GM18511 (cell line): ENCODE measurements at regions not wholly inside any gene's neighbourhood (a gene's known extent, or its start where the extent isn't known, plus 50 kb on each side); places are given as distances from the start of the nearest gene placed in this dataset.
"Not testable (repeated sequence)": the region's sequence is repeated elsewhere in the genome, so short reads cannot be mapped to it uniquely, and the experiment has no call there.

ENCODE experiments used
- ATAC-seq: cut with Tn5 transposase; IDR thresholded peaks from one replicate; pipeline ENCODE4 v1.9.1; 2021; ENCODE audit warnings: mild to moderate bottlenecking, moderate library complexity; ENCODE audit not compliant: unreplicated experiment

DNA sequence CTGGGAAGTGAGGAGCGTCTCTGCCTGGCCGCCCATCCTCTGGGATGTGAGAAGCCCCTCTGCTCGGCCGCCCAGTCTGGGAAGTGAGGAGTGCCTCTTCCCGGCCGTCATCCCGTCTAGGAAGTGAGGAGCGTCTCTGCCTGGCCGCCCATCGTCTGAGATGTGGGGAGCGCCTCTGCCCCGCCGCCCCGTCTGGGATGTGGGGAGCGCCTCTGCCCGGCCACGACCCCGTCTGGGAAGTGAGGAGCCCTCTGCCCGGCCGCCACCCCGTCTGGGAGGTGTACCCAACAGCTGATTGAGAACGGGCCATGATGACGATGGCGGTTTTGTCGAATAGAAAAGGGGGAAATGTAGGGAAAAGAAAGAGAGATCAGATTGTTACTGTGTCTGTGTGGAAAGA is 173.9 kb upstream of the PRSS1 start:
- not testable (repeated sequence) for ATAC-seq

DNA sequence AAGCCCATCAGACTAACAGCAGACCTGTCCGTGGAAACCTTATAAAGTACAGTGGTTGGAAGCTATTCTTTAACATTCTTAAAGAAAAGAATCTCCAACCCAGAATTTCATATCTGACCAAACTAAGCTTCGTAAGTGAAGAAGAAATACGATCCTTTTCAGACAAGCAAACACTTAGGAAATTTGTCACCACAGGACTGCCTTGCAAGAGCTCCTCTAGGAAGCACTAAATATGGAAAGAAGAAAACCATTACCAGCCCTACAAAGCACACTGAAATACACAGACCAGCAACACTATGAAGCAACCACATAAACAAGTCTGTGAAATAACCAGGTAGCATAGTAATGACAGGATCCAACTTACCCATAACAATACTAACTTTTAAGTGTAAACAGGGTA is 177.7 kb upstream of the PRSS1 start:
- no peak for ATAC-seq

DNA sequence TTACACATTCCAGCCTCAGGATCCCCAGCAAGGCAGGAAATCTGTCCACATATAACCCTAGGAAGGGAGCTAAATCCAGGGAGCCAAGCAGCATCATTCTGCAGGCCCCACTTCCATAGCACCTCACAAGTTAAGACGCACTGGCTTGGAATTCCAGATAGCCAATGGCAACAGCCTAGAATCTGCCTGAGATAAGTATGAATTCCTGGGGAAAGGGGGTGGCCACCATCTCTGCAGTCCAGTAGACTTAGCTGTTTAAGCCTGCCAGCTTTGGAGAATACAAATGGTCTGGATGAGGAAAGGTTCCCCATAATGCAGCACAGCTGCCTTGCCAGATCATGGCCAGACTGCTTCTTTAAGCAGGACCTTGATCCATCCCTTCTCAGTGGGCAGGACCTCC is 179.4 kb upstream of the PRSS1 start:
- ATAC-seq: no peak

DNA sequence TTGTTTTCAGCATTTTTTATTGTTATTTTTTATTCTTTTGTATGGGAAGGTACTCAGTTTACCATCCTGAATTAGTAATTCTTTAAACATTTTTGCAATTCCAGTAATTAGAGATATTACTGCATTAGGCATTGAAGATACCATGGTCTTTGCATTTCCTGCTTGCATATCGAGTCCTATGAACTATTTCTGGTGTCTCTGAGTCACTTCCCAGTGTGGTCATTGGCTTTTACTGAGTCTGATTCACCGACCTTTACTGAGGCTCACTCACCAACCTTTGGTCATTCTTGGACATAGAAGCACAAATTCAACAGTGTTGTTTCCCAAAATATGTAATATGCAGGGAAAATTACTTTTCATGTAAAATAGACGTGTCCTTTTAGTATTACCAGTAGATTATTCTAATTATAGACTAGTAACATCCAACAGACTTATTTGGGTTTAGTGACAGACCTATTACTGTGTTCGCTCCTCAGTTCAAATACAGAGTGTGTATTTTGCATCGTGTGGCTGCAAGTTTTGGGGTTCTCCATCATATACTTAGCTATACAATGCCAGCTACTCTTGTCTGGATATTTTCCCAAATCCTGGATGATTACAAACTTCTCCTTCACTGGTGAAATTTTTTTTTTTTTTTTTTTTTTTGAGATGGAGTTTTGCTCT is 180.7 kb upstream of the PRSS1 start:
- ATAC-seq: no peak

DNA sequence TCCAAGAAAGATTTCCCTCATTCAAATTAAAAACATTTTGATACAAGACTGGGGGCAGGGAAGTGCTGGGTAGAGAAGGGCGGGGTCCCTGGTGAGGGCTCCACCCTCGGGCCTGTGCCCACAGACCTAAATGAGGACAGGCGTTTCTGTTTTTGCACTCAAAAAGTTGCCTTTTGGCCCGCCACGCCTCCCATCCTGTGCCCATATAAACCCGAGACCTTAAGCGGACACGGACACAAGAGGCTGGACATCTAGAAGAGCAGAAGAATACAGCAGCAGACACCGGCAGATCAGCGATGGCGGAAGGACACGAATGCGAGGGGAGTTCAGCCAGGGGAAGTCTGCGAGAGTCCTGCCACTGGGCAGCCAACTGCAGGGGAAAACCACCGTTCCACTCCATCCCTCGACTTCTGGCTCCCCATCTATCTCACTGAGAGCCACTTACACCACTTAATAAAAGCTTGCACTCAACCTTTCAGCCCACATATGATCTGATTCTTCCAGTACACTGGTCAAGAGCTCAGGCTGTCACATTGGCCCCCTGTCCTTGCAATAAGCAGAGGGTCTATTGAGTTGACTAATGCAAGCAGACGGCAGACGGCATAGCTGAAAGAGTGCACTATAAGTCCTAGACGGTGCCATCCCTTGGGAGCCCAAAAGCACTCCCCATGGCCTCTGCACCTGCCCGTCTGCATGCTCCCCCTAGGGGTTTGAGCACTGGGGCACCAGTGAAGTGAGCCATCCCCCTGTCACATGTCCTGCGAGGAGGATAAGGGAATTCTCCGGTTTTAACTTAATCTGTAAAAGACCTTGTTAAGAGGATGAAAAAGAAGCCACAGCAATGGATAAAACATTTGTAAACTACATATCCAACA is 181.8 kb upstream of the PRSS1 start:
- no peak for ATAC-seq

DNA sequence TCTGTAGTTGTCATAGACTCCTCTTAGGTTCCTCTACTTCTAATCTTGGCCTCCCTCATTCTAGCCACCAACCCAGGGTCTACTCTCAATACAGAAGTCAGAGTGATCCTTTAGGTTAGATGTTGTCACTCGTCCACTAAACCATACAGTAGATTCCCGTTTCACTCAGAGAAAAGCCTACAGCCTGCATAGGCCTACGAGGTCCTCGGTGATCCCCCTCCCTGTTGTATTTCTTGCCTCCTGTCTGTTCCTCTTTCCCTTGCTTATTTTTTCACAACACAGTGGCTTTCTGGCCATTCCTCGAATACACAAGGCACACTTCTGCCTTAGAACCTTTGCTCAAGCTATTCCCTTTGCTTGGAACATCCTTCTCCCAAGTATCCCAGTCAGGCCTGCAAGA is 183.0 kb upstream of the PRSS1 start:
- ATAC-seq: no peak

DNA sequence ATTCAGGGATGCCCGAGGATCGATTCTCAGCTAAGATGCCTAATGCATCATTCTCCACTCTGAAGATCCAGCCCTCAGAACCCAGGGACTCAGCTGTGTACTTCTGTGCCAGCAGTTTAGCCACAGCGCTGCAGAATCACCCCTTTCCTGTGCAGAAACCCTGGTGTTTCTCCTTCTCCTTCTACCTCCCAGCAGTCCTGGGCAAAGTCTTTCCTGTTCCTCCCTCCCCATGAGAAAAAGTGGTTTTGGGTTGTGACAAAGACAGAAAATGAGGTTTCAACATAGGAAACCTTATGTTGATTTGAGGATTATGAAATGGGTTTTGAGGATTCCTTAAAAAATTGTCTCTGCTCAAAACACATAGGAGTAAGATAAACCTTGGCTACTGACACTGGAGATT is 185.1 kb upstream of the PRSS1 start:
- ATAC-seq: not testable (repeated sequence)

DNA sequence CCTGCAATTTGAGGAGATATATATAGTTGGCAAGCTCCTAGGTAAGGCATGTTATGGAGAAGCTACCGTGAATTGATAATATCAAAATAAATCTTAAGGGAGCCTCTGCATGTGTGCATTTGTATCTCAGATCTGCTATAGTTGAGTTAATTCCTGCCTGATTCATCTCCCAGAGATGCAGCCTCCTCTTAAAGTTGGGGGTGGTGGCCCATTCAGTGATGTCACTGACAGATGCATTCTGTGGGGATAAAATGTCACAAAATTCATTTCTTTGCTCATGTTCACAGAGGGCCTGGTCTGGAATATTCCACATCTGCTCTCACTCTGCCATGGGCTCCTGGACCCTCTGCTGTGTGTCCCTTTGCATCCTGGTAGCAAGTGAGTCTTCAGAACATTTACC is 185.8 kb upstream of the PRSS1 start:
- ATAC-seq: no peak

DNA sequence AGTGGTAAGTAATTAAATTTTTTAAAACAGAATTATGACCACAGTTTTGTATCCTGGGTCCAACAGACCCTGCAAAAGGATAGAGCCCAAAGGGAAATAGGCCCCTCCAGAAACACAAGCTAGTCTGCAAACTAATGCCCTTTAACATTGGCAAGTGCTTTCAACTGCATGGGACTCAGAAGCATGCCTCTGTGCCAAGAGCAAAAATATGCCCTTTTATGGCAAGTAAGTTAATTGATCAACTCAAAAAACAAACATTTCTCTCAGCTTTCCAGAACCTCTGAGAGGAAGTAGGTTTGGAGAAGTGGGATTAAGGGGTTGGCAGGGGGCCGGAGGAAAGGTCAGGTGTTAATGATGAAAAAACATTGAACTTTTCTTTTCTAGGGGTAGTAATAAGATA is 186.6 kb upstream of the PRSS1 start:
- ATAC-seq: no peak

DNA sequence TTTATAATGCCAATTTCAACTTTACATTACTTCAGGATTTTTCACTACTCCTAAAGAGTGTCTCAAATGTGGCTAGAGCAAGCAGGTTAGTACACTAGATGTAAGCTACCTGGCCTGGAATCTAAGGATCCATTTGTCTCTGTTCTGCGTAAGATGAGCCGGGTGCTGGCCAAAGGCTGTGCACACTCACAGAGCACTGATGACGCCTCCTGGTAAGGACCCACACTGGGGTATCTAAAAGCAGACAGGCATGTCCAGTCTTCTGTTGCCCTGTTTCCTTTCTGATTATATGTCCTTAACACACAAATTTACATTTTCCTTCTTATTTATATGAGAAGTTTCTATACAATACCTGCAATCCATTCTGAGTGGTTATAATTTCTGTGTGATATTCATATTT is 187.9 kb upstream of the PRSS1 start:
- not testable (repeated sequence) for ATAC-seq

DNA sequence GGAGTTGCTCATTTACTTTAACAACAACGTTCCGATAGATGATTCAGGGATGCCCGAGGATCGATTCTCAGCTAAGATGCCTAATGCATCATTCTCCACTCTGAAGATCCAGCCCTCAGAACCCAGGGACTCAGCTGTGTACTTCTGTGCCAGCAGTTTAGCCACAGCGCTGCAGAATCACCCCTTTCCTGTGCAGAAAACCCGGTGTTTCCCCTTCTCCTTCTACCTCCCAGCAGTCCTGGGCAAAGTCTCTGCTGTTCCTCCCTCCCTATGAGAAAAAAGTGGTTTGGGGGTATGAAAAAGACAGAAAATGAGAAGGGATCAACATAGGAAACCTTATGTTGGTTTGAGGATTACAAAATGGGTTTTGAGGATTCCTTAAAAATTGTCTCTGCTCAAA is 188.5 kb upstream of the PRSS1 start:
- ATAC-seq: not testable (repeated sequence)

DNA sequence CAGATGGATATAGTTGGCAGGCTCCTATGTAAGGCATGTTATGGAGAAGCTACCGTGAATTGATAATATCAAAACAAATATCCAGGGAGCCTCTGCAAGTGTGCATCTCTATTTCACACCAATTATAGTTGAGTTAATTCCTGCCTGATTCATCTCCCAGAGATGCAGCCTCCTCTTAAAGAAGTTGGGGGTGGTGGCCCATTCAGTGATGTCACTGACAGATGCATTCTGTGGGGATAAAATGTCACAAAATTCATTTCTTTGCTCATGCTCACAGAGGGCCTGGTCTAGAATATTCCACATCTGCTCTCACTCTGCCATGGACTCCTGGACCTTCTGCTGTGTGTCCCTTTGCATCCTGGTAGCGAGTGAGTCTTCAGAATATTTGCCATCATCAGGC is 189.1 kb upstream of the PRSS1 start:
- no peak for ATAC-seq

DNA sequence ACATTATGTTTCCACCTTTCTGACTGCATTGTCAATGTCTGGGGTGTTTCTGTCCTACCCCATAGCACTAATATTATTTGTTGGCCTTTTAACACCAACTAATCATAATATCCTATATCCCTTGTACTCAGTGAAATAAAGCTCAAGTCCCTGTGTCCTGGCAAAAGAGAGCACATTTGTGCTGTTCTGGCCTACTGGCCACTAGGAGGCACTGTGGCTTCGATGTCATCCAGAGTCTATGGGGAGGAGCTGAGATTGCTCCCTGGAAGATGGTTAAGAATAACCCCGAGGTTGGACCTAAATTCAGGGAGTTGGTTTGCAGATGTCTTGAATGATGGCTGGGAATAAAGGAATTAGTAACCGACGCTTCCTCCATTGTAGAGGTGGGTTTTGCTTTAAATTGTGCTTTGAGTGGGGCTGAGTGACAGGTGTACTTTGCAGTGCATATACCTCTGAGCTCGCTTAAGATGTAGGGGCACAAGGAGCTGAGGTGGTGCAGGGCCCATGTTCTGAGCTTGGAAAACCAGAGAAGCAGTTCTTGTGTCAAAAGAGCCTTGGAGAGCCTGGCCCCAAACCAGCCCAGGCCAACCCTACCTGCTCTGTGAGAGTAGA is 191.2 kb upstream of the PRSS1 start:
- ATAC-seq: peak; percentile 92

DNA sequence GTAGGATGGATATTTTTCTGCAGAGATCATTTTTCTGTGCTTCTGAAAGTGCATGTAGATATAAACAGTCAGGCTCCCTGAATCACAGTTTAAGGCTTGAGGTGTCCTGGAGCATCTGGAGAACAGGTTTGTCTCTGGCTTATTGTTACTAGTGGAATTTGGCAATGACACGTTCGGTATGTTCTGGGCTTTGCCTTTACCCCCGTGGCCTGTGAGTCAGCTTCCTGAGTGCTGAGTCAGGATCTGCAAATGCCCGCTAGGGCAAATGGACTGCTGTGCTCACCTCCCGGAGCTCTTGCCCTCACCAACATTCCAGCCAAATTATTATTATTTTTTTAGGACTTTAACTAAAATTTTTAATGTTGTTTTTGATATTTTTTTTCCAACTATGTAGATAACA is 192.5 kb upstream of the PRSS1 start:
- no peak for ATAC-seq

DNA sequence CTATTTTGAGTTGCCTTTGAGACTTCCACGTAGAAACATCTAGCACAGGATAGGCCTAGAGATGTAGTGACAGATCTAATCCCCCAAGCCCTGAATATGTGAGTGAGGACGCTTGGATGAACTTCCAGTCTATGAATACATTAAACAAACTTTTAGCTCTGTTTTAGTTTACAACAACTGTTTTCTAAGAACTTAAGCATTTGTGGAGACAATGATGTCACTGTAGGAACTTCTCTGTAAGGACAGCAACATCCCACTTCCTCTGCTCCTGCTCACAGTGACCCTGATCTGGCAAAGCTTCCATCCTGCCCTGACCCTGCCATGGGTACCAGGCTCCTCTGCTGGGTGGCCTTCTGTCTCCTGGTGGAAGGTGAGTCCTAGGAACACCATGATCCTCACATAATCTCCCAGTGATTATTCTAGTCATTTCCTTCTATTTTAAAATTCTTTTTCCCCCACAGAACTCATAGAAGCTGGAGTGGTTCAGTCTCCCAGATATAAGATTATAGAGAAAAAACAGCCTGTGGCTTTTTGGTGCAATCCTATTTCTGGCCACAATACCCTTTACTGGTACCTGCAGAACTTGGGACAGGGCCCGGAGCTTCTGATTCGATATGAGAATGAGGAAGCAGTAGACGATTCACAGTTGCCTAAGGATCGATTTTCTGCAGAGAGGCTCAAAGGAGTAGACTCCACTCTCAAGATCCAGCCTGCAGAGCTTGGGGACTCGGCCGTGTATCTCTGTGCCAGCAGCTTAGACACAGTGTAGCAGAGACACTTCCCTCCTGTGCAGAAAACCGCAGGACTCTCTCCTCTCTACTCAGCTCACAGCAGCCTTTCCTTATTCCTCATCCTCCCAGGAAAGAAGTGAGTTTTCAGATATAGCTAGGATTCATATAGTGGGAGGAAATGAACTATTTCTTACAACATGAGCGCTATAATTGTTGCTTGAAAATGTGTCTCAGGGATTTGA is 194.4 kb upstream of the PRSS1 start:
- ATAC-seq: no peak

DNA sequence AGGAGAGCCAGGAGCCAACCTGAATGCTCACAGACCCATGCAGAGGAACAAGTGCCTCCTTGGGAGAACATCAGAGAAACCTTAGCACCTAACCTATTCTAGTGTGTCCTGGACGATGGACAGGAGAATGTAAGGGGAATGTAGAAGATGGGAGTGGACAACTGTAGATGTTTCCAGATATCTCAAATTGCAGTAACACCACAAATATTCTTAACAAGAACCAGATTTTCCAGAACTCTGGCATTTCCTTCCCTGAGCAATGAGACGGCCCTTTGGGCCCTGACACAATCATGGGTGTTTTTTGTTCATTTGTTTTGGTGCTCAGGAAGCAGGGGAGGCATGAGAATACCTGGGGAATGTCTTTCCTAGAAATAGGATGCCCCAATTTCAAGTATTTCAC is 196.1 kb upstream of the PRSS1 start:
- no peak for ATAC-seq

DNA sequence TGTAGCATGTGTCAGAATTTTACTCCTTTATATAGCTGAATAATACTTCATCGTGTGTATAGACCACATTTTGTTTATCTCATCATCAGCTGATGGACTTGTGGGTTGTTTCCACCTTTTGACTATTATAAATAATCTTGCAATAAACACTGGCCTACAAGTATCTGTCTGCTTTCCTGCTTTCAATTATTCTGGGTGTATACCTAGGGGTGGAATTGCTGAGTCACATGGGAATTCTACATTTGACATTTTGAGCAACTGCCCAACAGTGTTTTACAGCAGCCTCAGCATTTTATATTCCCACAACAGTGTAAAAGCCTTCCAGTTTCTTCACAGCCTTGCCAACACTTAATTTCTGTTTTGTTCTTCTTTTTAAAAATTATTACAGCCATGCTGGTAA is 200.3 kb upstream of the PRSS1 start:
- ATAC-seq: no peak

DNA sequence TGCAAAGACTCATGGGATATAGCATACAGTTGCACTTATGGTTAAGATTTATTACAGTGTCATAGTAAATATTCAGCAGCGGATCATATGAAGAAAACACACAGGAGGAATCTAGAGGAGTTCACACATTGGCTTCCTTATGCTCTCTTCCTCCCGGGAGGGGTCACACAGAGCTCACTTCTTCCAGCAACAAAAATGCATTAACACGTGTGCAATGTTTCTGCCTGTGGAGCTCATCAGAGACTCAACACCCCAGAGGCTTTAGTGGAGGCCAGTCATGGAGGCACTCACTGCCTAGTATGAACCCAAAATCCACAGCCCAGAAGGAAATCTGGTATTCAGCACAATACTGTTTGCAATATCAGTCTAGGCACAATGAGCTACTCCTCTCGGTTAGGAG is 202.8 kb upstream of the PRSS1 start:
- ATAC-seq: no peak

DNA sequence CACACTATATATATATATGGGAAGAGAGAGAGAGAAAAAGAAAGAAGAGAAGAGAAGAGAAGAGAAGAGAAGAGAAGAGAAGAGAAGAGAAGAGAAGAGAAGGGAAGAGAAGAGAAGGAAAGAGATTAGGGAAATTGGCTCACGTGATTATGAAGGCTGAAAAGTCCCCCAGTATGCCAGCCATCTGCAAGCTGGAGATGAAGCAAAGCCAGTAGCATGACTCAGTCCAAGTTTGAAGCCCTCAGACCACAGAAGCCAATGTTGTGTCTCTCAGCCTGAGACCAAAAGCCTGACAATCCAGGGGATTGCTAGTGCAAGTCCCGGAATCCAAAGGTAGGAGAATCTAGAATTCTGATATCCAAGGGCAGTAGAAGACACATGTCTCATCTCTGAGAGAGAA is 206.3 kb upstream of the PRSS1 start:
- no peak for ATAC-seq

DNA sequence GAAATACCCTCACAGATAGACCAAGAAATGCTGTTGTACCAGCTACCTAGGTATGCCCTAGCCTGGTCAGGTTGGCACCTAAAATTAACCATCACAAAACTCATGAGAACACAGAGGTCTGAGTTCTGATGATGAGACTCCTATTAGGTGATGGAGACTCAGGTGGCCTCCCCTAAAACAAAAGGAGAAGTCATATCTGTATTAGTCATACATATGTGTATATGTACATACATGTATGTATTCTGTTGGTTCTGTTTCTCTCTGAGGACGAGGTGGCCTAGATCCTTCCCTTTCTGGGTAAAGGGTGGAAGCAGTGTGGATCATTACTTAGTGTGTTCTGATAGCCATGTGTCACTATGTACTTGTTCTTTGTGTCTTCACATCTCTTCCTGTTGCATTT is 207.2 kb upstream of the PRSS1 start:
- ATAC-seq: no peak

DNA sequence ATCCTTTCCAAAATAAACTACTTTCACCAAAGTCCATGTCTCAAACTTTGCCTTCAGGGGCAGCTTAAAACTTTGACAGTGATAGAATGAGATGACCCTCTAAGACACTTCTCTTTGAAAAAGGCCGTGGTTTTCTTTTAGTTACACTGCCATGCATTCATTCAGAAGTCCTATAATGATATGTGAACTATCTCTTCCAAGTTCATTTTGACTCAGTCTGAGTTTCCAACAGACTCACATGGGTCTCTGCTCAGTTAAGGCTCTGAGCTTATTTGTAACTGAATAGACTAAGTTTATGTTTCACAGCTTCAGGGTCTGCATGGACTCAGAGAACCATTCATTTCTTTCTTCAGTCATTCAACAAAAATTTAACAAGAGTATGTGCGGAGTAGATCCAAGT is 208.9 kb upstream of the PRSS1 start:
- ATAC-seq: no peak
